NCI-H146 treated with DMSO at 0.1 percent for 48 hours (cell line): ENCODE measurements at regions not wholly inside any gene's neighbourhood (a gene's known extent, or its start where the extent isn't known, plus 50 kb on each side); places are given as distances from the start of the nearest gene placed in this dataset.
"Not testable (repeated sequence)": the region's sequence is repeated elsewhere in the genome, so short reads cannot be mapped to it uniquely, and the experiment has no call there.

Experiments
- DNase-seq: peaks from one replicate; lab custom pipeline; 2025; ENCODE audit not compliant: unreplicated experiment; lab: John Stamatoyannopoulos, UW

- DNase-seq = no peak
Measured at GRCh38 chr11:104705490-104706190, 192.6 kb downstream of the CASP12 start.

- DNase-seq = no peak
Measured at GRCh38 chr11:104704888-104705287, 193.4 kb downstream of the CASP12 start.

- DNase-seq = no peak
Measured at GRCh38 chr11:104704146-104704830, 194.0 kb downstream of the CASP12 start.

GRCh38 chr11:104700609-104701008 is 197.7 kb downstream of the CASP12 start:
- DNase-seq = no peak

GRCh38 chr11:104699981-104700380 is 198.3 kb downstream of the CASP12 start:
- DNase-seq = no peak

GRCh38 chr11:104695065-104695463 is 203.2 kb downstream of the CASP12 start:
- DNase-seq = no peak

- no peak for DNase-seq
Measured at GRCh38 chr11:104694259-104695064, 203.8 kb downstream of the CASP12 start.

- no peak for DNase-seq
Measured at GRCh38 chr11:104692751-104693150, 205.5 kb downstream of the CASP12 start.

GRCh38 chr11:104691129-104691528 is 207.1 kb downstream of the CASP12 start:
- DNase-seq = no peak

GRCh38 chr11:104690241-104690640 is 208.0 kb downstream of the CASP12 start:
- no peak for DNase-seq

- DNase-seq = no peak
Measured at GRCh38 chr11:104688731-104689130, 209.5 kb downstream of the CASP12 start.

GRCh38 chr11:104682206-104682605 is 216.1 kb downstream of the CASP12 start:
- no peak for DNase-seq

- no peak for DNase-seq
Measured at GRCh38 chr11:104679258-104679657, 219.0 kb downstream of the CASP12 start.

- no peak for DNase-seq
Measured at GRCh38 chr11:104678408-104678807, 219.9 kb downstream of the CASP12 start.

- not testable (repeated sequence) for DNase-seq
Measured at GRCh38 chr11:104677069-104677468, 221.2 kb downstream of the CASP12 start.

GRCh38 chr11:104672897-104673296 is 225.4 kb downstream of the CASP12 start:
- DNase-seq = no peak

- no peak for DNase-seq
Measured at GRCh38 chr11:104668797-104669463, 229.3 kb downstream of the CASP12 start.

GRCh38 chr11:104666624-104667023 is 231.6 kb downstream of the CASP12 start:
- DNase-seq = no peak

GRCh38 chr11:104665641-104666040 is 232.6 kb downstream of the CASP12 start:
- no peak for DNase-seq

GRCh38 chr11:104663190-104664140 is 234.8 kb downstream of the CASP12 start:
- no peak for DNase-seq
